ENCODE measurements at regions not wholly inside any gene's neighbourhood (a gene's known extent, or its start where the extent isn't known, plus 50 kb on each side); places are given as distances from the start of the nearest gene placed in this dataset.

GRCh38 chr2:155696571-155696970, 636.0 kb downstream of the NR4A2 start:
- TF ChIP-seq CTCF (IDR thresholded peaks at IDR 0.05; ENCODE audit: insufficient read depth, low read depth, low read length): no peak
- no peak for TF ChIP-seq EZH2 (IDR thresholded peaks at IDR 0.05; ENCODE audit: insufficient read depth, low read length)

All from astrocyte (in vitro differentiated cells and primary cell).